ENCODE measurements at regions not wholly inside any gene's neighbourhood (a gene's known extent, or its start where the extent isn't known, plus 50 kb on each side); places are given as distances from the start of the nearest gene placed in this dataset.
"Not testable (repeated sequence)": the region's sequence is repeated elsewhere in the genome, so short reads cannot be mapped to it uniquely, and the experiment has no call there.

GRCh38 chr9:63450836-63451235 is 1834.2 kb downstream of the FOXD4L5 start:
- H3K9me3 ChIP-seq (replicated peaks; ENCODE audit: control insufficient read depth, low read depth, low read length); DNase-seq; H3K27me3 ChIP-seq (ENCODE audit: control insufficient read depth, insufficient read depth, low read length); H3K36me3 ChIP-seq (ENCODE audit: control insufficient read depth, insufficient read depth, low read length); H3K27ac ChIP-seq (ENCODE audit: low read length); H3K4me1 ChIP-seq (ENCODE audit: control insufficient read depth, insufficient read depth, low read length): not testable (repeated sequence)
- H3K4me3 ChIP-seq (ENCODE audit: low read length): peak overlapping the region; percentile 8
- no CpG with 5 or more reads among the region's 46 CpGs for WGBS (ENCODE audit: insufficient coverage)

DNA sequence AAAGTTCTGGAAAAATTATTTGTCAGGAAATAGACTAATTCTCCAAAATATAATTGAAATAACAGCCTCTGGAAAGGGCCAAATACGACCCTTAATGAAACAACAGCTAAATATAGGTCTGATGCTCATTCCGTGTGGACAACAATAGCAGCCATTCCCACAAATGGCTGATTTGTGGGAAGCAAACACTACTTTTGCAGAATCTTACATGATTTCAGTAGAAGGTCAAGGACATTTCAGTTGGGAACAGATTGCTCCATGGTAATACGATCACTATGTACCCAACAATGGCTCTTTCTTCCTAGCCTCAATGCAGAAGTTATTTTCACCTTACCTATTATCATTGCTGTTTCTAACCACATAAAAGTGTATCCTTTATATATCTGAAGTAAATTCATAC is 1859.9 kb downstream of the FOXD4L5 start:
- not testable (repeated sequence) for DNase-seq; H3K9me3 ChIP-seq (replicated peaks; ENCODE audit: control insufficient read depth, low read depth, low read length); H3K27me3 ChIP-seq (ENCODE audit: control insufficient read depth, insufficient read depth, low read length); H3K4me3 ChIP-seq (ENCODE audit: low read length); H3K4me1 ChIP-seq (ENCODE audit: control insufficient read depth, insufficient read depth, low read length); H3K36me3 ChIP-seq (ENCODE audit: control insufficient read depth, insufficient read depth, low read length); H3K27ac ChIP-seq (ENCODE audit: low read length)
- whole genome bisulfite sequencing (ENCODE audit: insufficient coverage): no CpG with 5 or more reads among the region's 3 CpGs

DNA sequence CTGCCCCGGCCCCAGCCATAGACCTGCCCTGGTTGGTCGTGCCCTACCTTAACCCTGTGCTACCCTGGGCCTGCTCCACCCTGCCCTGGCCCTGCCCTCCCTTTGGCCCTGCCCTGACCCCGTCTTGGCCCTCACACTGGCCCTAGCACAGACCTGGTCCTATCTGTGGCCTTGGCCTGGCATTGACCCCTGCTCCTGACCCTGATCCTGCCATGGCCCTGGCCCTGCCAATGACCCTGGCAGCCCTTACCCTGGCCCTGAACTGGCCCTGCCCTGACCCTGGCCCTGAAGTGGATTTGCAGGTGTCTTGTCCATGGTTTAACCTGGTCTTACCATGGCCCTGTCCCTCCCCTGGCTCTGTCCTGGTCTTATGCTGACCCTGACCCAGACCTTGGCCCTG is 1894.1 kb downstream of the FOXD4L5 start:
- not testable (repeated sequence) for H3K9me3 ChIP-seq (replicated peaks; ENCODE audit: control insufficient read depth, low read depth, low read length); DNase-seq; H3K27ac ChIP-seq (ENCODE audit: low read length); H3K27me3 ChIP-seq (ENCODE audit: control insufficient read depth, insufficient read depth, low read length); H3K36me3 ChIP-seq (ENCODE audit: control insufficient read depth, insufficient read depth, low read length); H3K4me3 ChIP-seq (ENCODE audit: low read length); H3K4me1 ChIP-seq (ENCODE audit: control insufficient read depth, insufficient read depth, low read length)
- no CpG with 5 or more reads among the region's 3 CpGs for WGBS (ENCODE audit: insufficient coverage)

- H3K4me3 ChIP-seq (ENCODE audit: low read length); H3K36me3 ChIP-seq (ENCODE audit: control insufficient read depth, insufficient read depth, low read length); H3K4me1 ChIP-seq (ENCODE audit: control insufficient read depth, insufficient read depth, low read length); DNase-seq; H3K27me3 ChIP-seq (ENCODE audit: control insufficient read depth, insufficient read depth, low read length); H3K27ac ChIP-seq (ENCODE audit: low read length); H3K9me3 ChIP-seq (replicated peaks; ENCODE audit: control insufficient read depth, low read depth, low read length): not testable (repeated sequence)
- WGBS (ENCODE audit: insufficient coverage): no CpG with 5 or more reads among the region's 28 CpGs
Observed at GRCh38 chr9:63385479-63385878, 1899.5 kb downstream of the FOXD4L5 start.

- not testable (repeated sequence) for DNase-seq
- WGBS (ENCODE audit: insufficient coverage): 75% methylated on average over 2 of the region's 12 CpGs
Observed at GRCh38 chr9:63379864-63380263, 1905.1 kb downstream of the FOXD4L5 start.

GRCh38 chr9:63354219-63354618 is 1930.8 kb downstream of the FOXD4L5 start:
- H3K27ac ChIP-seq (ENCODE audit: low read length); H3K4me1 ChIP-seq (ENCODE audit: control insufficient read depth, insufficient read depth, low read length); H3K4me3 ChIP-seq (ENCODE audit: low read length); H3K36me3 ChIP-seq (ENCODE audit: control insufficient read depth, insufficient read depth, low read length); H3K9me3 ChIP-seq (replicated peaks; ENCODE audit: control insufficient read depth, low read depth, low read length); DNase-seq; H3K27me3 ChIP-seq (ENCODE audit: control insufficient read depth, insufficient read depth, low read length): not testable (repeated sequence)
- WGBS (ENCODE audit: insufficient coverage): no CpG with 5 or more reads among the region's 4 CpGs

More at GRCh38 chr9:63379864-63380263, 1905.1 kb downstream of the FOXD4L5 start:
- not testable (repeated sequence) for H3K9me3 ChIP-seq (replicated peaks; ENCODE audit: control insufficient read depth, low read depth, low read length); H3K4me1 ChIP-seq (ENCODE audit: control insufficient read depth, insufficient read depth, low read length); H3K27me3 ChIP-seq (ENCODE audit: control insufficient read depth, insufficient read depth, low read length); H3K4me3 ChIP-seq (ENCODE audit: low read length); H3K27ac ChIP-seq (ENCODE audit: low read length); H3K36me3 ChIP-seq (ENCODE audit: control insufficient read depth, insufficient read depth, low read length)

DNA sequence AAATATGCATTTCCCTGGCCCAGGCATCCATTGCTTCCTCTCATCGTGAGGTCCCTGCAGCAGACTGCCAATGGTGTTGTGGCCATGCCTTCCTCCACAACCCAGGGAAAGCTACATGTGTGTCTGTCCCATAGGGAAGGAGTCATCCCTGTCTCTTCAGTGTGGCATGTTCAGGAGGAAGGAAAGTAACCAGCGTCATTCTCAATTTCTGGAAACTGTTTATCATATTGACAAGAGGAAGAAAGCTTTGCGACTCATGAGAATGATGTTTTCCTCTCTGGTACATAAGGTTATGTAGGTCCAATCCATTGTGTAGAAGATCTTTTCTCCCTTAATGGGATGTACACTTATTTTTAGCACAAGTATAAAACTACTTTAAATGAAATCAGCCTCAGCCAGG is 1937.7 kb downstream of the FOXD4L5 start:
- H3K9me3 ChIP-seq (replicated peaks; ENCODE audit: control insufficient read depth, low read depth, low read length); H3K27ac ChIP-seq (ENCODE audit: low read length); H3K4me3 ChIP-seq (ENCODE audit: low read length); H3K36me3 ChIP-seq (ENCODE audit: control insufficient read depth, insufficient read depth, low read length); DNase-seq; H3K4me1 ChIP-seq (ENCODE audit: control insufficient read depth, insufficient read depth, low read length); H3K27me3 ChIP-seq (ENCODE audit: control insufficient read depth, insufficient read depth, low read length): not testable (repeated sequence)
- WGBS (ENCODE audit: insufficient coverage): no CpG with 5 or more reads among the region's 3 CpGs

DNA sequence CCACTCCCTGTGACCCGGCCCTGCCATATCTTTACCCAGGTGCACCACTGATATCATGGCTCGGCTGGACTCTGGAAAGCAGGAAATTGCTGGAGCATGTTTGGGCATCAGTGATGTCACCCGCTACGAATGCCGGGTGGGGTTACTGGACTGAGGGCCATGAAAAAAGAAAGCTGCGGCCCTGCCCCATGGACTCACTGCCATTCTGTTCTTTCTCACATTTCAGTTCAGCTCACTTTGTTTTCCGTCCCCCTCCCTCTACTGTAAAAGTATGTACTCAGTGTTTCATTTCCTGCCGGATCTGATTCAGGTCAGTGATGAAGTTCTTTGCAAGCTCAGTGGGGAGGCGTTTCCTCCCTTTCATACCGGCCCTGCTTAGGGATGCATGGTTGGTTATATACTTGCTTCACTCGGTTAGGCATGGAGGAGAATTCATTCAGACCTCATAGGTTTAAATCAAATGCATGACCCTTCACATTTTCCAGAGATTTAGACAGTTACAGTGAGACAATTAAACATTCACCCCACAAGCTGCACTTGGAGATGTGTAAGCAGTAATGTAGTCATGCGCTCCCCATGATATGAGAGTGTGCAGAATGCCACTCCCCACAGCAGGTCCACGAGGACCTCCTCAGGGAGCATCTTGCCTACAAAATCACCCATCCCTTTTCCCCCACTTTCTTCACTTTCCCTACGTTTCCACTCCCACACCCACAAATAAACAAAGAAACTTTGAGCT is 1938.5 kb downstream of the FOXD4L5 start:
- DNase-seq: peak; percentile 45
- not testable (repeated sequence) for H3K9me3 ChIP-seq (replicated peaks; ENCODE audit: control insufficient read depth, low read depth, low read length); H3K4me1 ChIP-seq (ENCODE audit: control insufficient read depth, insufficient read depth, low read length); H3K4me3 ChIP-seq (ENCODE audit: low read length); H3K27me3 ChIP-seq (ENCODE audit: control insufficient read depth, insufficient read depth, low read length); H3K36me3 ChIP-seq (ENCODE audit: control insufficient read depth, insufficient read depth, low read length)
- peak overlapping the region; percentile 7 for H3K27ac ChIP-seq (ENCODE audit: low read length)
- WGBS (ENCODE audit: insufficient coverage): no CpG with 5 or more reads among the region's 14 CpGs

DNA sequence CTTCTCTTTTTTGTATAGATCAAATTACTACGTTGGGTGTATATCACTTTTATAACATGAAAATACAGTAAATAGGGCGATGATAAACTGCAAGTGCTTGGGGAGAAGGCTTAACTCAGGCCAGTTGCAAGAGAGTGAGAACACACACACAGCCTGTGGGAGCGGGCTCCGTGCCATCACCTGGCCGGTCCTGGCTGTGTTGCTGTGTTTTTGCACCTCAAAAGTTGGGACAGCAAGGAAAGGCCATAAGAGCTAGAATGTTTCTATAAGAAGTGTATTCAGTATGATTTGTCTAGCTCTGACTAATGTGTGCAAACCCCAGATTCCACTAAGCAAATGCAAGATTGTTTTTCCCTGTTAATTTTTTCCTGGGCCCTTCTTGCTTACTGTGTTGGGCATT is 1940.6 kb downstream of the FOXD4L5 start:
- WGBS (ENCODE audit: insufficient coverage): no CpG with 5 or more reads among the region's 5 CpGs
- DNase-seq; H3K36me3 ChIP-seq (ENCODE audit: control insufficient read depth, insufficient read depth, low read length); H3K27me3 ChIP-seq (ENCODE audit: control insufficient read depth, insufficient read depth, low read length); H3K9me3 ChIP-seq (replicated peaks; ENCODE audit: control insufficient read depth, low read depth, low read length); H3K27ac ChIP-seq (ENCODE audit: low read length); H3K4me3 ChIP-seq (ENCODE audit: low read length); H3K4me1 ChIP-seq (ENCODE audit: control insufficient read depth, insufficient read depth, low read length): not testable (repeated sequence)

- not testable (repeated sequence) for H3K9me3 ChIP-seq (replicated peaks; ENCODE audit: control insufficient read depth, low read depth, low read length); H3K4me3 ChIP-seq (ENCODE audit: low read length); H3K27me3 ChIP-seq (ENCODE audit: control insufficient read depth, insufficient read depth, low read length); H3K4me1 ChIP-seq (ENCODE audit: control insufficient read depth, insufficient read depth, low read length); H3K27ac ChIP-seq (ENCODE audit: low read length); H3K36me3 ChIP-seq (ENCODE audit: control insufficient read depth, insufficient read depth, low read length)
- no CpG with 5 or more reads among the region's 4 CpGs for whole genome bisulfite sequencing (ENCODE audit: insufficient coverage)
- peak; percentile 9 for DNase-seq
Observed at GRCh38 chr9:63342528-63342927, 1942.5 kb downstream of the FOXD4L5 start.
